GM12865 (cell line): ENCODE measurements at regions not wholly inside any gene's neighbourhood (a gene's known extent, or its start where the extent isn't known, plus 50 kb on each side); places are given as distances from the start of the nearest gene placed in this dataset.

ENCODE experiments used
- DNase-seq: peaks from one replicate; pipeline ENCODE4 v3.0.0; 2010; ENCODE audit warnings: low read depth
- H3K4me3 ChIP-seq: 2 replicates; pipeline ENCODE4 v1.5.1; 2011; ENCODE audit warnings: mild to moderate bottlenecking, low read depth, low read length, control low read depth
- CTCF ChIP-seq: IDR thresholded peaks from 2 replicates; pipeline ENCODE4 v1.5.1; 2011; ENCODE audit warnings: low read length, control low read depth, low read depth, inconsistent platforms; ENCODE audit not compliant: insufficient read depth; ENCODE audit errors: missing control alignments

- H3K4me3 ChIP-seq: peak overlapping the region; percentile 23
- no peak for DNase-seq
- no peak for TF ChIP-seq CTCF
These were observed 212.1 kb upstream of the KLF14 start for GRCh38 chr7:130946114-130946513.

- TF ChIP-seq CTCF: no peak
- peak overlapping the region; percentile 15 for H3K4me3 ChIP-seq
- DNase-seq: peak; percentile 50
These were observed 214.0 kb upstream of the KLF14 start for GRCh38 chr7:130947792-130948580.

- no peak for DNase-seq
- no peak for TF ChIP-seq CTCF
These were observed 214.8 kb upstream of the KLF14 start for GRCh38 chr7:130948822-130949221.

GRCh38 chr7:130949550-130949949 is 215.5 kb upstream of the KLF14 start:
- TF ChIP-seq CTCF: no peak
- no peak for DNase-seq
- no peak overlapping the region for H3K4me3 ChIP-seq

More at GRCh38 chr7:130948822-130949221, 214.8 kb upstream of the KLF14 start:
- peak overlapping the region; percentile 27 for H3K4me3 ChIP-seq

GRCh38 chr7:130950054-130950453 is 216.0 kb upstream of the KLF14 start:
- no peak for DNase-seq
- no peak overlapping the region for H3K4me3 ChIP-seq
- TF ChIP-seq CTCF: no peak

GRCh38 chr7:130950741-130951140 is 216.7 kb upstream of the KLF14 start:
- DNase-seq: no peak
- H3K4me3 ChIP-seq: no peak overlapping the region
- no peak for TF ChIP-seq CTCF

GRCh38 chr7:130951303-130951975 is 217.4 kb upstream of the KLF14 start:
- peak; percentile 55 for DNase-seq
- no peak for TF ChIP-seq CTCF
- peak overlapping the region; percentile 84 for H3K4me3 ChIP-seq
